Stimulated activated CD4-positive, alpha-beta T cell treated with anti-CD3 and anti-CD28 coated beads, Interleukin-12 subunit alpha, Interleukin-12 subunit beta, amount 100 ng/mL, for 48 hours (primary cell): ENCODE measurements at regions not wholly inside any gene's neighbourhood (a gene's known extent, or its start where the extent isn't known, plus 50 kb on each side); places are given as distances from the start of the nearest gene placed in this dataset.
"Not testable (repeated sequence)": the region's sequence is repeated elsewhere in the genome, so short reads cannot be mapped to it uniquely, and the experiment has no call there.

Experiments used
- DNase-seq, 3 donors: peaks; one replicate each; pipeline ENCODE4 v3.0.0-alpha.2; 2020; ENCODE audit warnings: low read depth in 2 of 3, low spot score in 1 of 3

DNA sequence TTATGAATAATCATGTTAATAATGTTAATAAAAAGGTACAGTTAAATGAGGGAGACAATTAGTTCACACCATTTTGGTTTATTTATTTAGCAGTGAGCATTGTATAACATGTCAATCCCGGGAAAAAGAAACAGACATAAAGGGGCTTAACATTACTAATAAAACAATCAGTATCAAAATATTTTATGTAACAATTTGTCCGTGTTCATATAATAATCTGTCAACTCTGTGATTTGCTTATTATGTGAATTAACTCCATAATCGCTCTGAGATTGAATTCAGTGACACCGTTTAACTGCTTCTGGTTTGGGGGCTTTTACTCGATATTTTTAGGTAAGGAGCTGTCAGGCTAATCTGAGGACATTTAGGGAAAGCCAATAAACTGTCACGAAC lies 95.8 kb upstream of the HMGA2 start:
- DNase-seq: no peak

DNA sequence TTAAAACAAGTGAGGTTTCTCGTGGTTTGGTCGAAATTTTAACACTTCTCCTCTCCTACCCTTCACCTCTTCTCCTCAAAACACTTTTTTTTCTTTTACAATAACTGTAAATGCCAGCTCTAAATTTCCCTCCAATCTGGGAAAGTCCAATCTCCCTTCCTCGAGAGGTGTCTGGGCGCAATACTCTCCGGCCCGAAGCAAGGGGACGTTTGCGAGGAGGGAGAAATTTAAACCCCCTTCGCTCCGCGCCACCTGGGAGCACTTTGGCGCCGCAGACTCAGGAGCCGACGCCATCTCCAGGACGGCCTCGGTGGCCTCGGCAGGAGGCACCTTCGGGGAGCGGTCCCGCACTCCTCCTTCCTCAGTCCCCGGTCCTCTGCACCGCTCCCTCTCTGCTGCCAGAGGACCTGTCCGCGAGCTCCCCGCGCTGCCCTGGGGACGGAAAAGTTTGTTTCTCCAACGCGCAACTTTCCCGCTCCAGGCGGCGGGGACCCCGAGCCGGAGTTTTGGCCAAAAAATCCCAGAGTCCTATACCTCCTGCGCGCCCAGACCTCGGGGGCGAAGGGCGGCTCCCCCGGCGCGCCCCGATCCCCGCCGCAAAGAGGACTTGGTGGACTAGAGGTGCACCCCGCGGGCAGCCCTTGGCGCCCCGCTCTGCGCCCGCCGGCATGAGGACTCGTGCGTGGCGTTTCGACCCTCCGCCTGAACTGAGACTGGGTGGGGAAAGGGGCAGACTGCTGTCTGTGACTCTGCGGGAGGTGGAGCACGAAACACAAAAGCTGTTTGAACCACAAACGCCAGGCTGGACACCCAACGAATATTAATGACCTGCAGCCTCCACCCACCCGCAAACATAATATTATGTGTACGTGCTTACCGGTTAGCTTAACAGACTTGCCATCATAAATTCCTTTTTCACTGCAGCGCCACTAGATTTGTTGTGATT lies 95.2 kb upstream of the HMGA2 start:
- DNase-seq: no peak

DNA sequence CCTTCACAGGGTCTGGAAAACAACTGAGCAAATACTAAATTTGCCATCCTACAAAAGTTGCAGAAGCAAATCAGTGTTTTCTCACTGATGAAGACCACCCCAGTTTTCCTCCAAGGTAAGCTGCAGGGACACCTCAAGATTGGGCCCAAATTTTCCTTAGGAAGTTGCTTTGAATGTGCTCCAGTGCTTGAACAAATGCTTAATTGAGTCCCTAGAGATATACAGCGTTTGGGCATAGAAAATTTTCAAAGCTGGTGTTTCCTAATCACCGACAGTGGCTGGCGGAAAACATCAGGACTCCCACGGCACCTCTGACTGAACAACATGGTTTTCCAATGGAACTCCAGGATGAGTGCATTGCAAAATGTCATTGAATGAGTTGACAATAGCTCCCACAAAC lies 92.5 kb upstream of the HMGA2 start:
- DNase-seq: no peak

DNA sequence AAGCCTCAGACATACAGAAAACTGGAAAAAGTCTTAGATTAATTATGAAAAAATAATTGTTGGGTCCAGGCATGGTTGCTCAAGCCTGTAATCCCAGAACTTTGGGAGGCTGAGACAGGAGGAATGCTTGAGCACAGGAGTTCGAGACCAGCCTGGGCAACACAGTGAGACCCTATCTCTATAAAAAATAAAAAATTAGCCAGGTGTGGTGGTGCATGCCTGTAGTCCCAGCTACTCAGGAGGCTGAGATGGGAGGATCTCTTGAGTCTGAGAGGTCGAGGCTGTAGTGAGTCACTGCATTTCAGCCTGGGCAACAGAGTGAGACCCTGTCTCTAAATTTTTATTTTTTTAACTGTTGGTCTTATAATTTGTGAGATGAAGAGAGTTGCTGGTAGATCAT lies 90.6 kb upstream of the HMGA2 start:
- not testable (repeated sequence) for DNase-seq

DNA sequence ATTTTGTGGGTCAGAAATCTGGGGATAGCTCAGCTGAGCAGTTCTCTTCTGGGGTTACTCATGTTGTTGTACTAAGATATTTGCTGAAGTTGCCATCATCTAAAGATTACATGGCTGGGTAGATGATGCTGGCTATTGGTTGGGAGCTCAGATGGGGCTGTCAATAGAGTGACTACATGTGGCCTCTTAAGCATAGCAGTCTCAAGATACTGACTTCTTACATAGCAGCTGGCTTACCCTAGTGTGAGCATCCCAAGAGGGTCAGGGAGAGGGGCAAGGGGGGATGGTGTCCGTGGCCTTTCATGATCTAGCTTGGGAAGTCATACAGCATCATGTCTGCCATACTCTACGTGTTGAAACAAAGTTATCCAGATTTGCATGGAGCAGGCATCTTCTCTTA lies 90.1 kb upstream of the HMGA2 start:
- no peak for DNase-seq

DNA sequence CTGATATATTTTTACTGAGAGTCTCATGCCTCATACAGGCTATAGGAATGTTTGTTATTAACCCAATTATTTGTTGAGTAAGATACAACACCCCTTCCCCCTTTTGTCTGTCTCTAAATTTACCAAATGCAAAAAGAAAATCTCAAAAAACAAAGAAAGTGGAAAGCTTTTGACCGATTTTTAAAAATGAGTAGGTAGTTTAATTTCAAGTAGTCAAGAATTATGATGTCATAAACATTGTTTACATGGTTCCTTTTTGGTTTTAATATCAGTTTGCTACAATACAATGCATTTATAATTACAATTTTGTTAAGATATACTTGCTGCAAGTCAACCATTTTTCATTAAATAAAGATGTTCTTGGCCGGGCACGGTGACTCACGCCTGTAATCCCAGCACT lies 84.7 kb upstream of the HMGA2 start:
- DNase-seq: no peak

DNA sequence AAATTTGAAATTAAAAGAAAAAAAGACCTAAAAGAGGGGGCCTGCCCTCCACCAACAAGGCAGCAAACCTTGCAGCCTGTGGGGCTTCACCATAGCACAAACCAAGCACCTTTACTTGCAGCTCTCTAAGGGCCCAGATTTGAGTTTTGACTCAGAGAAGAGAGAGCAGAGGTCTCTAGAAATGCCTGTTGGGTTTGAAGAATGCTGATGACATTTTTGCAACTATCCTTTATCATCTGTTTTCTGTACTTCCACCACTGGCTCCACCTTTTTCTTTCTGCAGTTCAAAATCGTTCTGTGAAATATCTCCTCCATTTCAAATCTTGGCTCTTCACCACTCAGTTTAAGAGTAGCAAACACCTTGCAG lies 83.8 kb upstream of the HMGA2 start:
- DNase-seq: peak in 1 of 3 donors; percentile 1

DNA sequence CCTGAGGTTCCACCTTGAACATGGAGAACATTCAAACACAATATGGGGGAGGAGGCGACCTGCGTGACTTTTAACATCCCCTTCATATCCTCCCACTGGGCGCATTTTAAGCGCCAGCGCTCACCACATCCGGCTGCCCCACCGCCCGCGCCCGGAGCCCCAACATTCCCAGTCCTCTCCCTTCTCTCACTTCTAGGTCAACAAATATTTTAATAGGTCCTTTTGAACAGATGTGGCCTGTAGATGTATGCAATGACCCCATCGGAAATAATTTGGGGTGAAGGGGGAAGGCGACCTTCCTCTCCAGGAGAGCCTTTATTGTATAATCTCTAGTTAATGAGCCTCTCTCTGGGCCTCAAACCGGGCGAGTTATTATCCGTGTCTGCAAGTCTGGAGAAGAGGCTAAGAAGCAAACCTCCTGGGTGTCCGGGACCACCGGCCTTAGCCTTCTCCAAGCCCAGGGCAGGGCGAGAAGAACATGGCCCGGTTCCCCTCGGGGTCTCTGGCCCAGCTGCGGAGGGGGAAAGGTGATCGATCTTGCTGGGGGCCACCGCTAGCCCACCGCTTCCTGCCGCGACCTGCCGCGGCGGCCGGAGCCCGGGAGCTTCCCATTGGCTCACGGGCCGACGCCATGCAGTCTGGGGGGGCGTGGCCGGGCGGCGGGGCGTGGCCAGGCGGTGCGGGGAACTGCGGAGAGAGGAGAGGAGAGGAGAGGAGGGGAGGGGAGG lies 83.2 kb upstream of the HMGA2 start:
- peak; percentile 42 to 58 (median 55) for DNase-seq

DNA sequence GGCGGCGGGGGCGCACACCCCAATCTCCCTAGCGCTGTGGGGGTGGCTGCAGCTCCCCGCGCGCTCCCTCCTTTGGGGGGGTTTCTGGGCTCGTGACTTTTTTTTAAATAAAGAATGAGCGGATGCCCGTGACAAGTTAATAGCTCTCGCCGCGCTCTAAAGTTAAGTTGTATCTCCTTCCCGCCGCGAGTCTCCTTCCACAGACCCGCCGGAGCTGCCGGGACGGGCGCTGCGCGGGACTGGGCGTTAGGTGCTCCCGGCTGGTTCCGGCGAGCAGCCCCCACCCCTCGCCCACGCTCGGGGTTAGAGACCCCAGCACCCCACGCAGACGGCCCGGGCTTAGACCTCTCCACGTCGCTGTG lies 82.6 kb upstream of the HMGA2 start:
- DNase-seq: no peak

DNA sequence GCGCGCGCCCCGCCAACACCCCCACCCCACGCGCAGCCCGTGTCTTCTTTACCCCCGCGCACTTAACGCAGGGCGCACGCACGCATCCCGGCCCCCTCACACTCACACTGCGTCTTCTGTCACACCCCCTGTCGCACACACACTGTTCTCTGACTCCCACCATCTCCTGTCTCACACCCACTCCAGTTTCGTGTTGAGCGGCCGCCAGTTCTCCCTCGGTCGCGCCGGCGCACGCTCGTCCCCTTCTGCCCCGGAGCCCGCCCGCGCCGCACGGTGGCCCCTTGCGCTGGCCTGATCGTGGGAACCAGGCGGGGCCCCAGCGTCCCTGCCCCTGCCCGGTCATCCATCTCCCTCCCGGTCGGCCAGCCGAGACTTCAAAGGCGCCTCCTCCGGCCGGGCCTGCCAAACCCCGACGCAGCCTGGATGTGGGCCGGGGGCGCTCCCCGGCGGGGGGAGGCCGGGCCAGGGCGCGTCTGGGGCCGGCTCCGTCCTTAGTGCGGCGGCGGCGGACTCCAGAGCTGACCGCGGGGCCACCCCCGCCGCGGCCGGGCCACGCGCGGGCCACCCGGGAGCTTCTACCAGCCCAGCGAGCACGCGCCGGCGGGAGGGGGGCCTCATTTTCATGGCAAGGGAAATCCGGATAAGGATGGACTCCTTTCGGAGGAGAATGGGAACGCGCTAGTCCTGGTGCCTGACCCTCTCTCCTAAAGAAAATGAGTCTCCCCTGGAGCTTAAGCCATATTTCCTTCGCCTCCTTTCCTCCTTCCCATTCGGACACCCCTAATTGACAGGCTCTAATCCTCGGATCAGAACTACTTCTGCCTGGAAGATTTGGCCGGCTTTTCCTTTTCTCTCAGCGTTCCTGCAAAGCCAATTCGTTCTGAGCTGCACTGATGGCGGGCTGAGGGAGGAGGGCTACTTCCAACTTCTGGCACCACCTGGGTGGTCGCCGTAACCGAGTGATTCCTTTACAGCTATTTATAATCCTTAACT lies 82.0 kb upstream of the HMGA2 start:
- DNase-seq: peak in 1 of 3 donors; percentile 1

DNA sequence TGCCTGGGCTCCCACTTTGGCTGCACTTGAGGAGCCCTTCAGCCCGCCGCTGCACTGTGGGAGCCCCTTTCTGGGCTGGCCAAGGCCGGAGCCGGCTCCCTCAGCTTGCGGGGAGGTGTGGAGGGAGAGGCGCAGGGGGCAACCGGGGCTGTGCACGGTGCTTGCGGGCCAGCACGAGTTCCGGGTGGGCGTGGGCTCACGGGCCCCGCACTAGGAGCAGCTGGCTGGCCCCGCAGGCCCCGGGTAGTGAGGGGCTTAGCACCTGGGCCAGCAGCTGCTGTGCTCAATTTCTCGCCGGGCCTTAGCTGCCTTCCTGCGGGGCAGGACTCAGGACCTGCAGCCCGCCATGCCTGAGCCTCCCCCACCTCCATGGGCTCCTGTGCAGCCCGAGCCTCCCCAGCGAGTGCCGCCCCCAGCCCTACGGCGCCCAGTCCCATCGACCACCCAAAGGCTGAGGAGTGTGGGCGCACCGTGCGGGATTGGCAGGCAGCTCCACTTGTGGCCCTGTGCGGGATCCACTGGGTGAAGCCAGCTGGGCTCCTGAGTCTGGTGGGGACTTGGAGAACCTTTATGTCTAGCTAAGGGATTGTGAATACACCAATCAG lies 79.9 kb upstream of the HMGA2 start:
- DNase-seq: not testable (repeated sequence)

DNA sequence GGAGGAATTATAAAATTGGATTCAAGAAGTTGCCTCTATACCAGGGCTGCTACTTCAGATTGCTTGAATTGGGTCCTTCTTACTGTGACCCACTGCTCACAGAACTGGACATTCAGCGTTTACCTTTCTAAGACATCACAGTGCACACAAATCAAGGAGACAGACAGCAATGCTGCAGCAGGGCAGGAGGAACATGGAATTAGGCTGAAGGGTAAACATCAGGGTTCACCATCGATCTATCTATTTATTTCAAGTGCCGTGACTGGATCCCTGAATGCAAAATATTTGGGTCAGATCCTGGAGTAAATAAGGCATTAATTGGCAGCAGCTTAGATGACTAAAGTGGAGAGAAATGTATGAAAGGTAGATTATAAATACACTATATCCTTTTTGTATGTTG lies 76.9 kb upstream of the HMGA2 start:
- no peak for DNase-seq

DNA sequence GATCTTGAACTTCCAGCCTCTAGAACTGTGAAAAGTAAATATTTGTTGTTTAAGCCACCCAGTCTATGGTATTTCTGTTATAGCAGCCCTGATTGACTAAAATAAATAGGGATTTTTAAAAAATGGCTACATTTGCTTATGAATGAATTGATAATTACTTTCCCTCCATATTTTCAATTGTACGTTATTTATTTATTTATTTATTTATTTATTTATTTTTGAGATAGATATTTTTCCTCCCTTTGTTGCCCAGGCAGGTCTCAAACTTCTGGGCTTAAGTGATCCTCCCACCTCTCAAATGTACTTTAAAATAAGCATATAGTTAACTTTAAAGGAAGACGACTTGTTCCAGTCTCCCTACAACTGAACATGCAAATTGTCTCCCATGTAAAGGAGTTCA lies 76.0 kb upstream of the HMGA2 start:
- no peak for DNase-seq

DNA sequence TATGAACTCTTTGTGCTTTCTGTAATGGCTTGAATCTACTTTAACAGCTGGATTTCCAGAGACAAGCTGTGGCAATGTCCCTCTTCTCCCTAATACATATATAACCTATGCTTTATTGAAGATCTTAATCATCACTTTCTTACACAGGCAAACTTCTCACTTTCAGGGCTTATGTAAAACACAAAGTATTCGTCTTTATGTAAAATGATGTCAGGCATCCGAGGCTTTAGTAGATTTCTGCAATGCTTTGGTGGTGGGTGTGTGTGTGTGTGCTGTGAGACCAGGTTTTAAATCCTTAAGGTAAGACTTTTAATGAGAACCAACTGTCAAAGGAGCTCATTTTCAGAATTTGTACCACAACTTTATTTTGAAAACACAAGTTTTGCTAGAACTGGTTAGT lies 70.0 kb upstream of the HMGA2 start:
- no peak for DNase-seq

DNA sequence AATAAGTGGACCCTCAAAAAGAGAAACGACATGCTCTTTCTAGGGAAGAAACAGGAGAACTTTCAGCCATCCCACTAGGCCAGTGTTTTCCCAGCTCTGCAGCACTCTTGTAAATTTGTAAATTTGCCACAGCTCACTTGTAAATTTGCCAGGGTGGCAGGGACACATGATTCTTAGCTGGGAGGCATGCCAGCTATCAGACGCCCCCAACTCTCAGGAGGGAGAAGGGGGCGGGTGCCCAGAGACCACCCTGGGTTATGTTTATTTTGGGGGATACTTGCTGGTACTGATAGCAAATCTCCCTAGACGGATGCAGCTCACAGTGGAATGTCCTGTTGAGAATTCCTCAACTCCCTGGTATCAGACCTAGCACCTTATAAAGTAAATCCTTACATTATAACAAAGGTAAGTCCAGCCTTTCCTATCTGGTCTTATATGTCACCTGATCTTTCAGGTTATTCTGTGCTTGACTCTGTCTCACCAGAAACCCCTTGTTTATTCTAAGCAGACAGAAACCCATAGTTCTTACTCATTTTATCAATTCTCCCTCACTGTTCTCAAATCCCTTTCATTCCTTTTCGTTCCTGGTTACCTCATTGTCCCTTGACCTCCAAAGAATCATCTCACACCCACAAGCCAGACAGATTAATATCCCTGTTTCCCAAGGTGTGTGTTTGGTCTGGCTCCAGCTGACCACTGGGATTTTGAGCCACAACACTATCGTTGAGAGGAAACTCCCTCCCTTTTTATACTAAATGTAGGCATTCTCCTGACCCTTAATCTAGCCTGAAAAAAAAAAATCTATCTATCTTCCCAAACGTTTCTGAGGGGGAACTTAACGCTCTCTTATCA lies 69.3 kb upstream of the HMGA2 start:
- no peak for DNase-seq

DNA sequence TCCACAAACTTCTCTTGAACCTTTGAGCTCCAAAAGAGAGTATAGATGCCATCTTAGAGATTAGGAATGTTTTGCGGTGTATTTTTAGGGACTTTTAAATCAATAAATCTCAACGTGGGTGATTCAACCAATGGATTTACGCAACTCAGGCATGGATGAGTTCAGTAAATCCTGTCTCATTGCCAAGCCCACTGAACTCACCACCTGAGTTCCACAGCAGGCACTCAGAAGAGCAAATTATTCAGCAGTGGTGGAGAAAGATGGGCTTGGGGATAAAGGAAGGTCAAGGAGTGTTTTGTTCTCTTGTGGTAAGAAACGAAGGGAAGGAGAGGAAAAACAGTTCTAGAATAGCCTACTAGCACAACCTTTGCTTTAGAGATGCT lies 68.7 kb upstream of the HMGA2 start:
- no peak for DNase-seq

DNA sequence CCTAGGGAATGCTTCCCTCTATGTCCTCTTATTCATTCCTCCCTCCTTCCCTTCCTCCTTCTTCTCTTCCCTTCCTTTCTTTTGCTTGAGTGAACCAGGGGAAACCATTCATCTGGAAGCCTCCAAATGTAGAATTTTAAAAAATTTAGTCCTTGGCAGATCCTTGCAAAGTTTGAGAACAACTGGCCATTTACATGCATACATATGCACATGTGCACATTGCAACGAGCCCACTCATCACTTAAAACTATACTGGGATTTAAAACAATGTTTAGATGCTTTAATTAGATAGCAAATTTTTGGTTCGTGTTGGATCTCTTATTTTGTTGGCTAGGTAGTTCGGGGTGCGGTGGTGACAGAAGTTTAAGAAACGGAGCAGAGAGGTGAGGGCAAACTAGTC lies 68.0 kb upstream of the HMGA2 start:
- DNase-seq: no peak

DNA sequence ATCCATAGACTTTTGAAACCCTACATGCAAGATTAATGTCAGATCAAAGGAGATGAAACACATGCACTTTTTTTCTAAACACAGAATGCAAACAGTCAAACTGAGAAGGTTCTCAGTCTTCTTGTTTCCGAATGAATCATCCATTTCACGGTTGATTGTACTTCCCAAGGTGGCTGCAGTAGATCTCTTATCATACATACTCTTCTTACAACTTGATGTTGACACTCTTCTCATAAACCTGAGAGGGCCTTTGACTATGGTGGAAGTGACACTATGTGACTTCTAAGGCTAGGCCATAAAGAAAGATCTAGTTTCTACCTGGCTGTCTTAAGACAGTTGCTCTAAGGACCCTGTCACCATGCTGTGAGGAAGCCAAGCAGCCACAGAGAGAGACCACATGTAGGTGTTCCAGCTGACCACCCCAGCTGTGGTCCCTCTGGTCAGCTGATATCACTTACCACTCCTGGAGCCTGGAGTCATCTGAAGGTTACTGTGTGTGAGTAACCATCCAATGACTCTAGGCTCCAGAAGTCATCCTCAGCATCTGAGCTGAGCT lies 67.2 kb upstream of the HMGA2 start:
- DNase-seq: peak in 2 of 3 donors; percentile 7 to 17

DNA sequence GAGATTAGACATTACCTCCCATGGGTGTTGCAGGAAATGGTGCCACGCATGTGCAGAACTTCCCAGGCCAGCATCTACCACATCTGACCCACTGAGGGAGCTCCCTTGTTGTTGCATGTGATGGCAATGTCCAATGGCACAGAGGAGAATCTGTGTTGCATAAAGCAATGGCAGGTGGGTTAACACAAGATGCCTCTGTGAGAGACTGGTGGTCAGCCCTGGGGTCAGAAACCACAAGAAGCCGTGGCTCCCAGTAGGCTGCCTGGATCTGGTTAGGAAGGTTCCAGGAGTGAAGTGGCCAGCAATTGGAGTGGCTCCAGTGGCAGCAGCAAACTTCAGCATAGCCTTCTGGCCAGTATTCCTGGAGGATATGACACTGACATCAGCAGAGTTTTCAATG lies 65.9 kb upstream of the HMGA2 start:
- DNase-seq: no peak

DNA sequence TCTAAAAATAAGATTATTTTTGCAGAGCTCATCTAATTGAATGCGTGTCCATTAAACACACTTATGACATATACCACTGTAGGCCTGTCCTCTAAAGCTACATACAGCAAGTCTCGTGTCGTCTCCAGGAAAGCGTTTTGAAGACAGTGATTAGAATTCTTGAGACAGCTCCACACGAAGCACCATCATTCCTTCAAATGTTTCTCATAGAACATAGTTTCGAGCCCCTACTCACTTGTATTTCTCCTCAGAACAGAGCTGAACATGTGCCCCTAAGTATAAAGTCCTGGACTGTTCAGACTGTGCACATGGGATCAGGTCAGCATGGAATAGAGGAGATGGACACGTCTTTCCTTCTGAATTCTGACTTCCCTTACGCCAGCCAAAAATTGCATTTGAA lies 64.5 kb upstream of the HMGA2 start:
- DNase-seq: no peak
